ENCODE measurements at regions not wholly inside any gene's neighbourhood (a gene's known extent, or its start where the extent isn't known, plus 50 kb on each side); places are given as distances from the start of the nearest gene placed in this dataset.
"Not testable (repeated sequence)": the region's sequence is repeated elsewhere in the genome, so short reads cannot be mapped to it uniquely, and the experiment has no call there.

- DNase-seq (ENCODE audit: low read depth), result no peak
These were observed 199.8 kb upstream of the HDAC4 start for GRCh38 chr2:239600650-239601049.

- DNase-seq (ENCODE audit: low read depth), result no peak
These were observed 199.3 kb upstream of the HDAC4 start for GRCh38 chr2:239600001-239600593.

GRCh38 chr2:239599299-239599698 is 198.5 kb upstream of the HDAC4 start:
- no peak for DNase-seq (ENCODE audit: low read depth)

DNA sequence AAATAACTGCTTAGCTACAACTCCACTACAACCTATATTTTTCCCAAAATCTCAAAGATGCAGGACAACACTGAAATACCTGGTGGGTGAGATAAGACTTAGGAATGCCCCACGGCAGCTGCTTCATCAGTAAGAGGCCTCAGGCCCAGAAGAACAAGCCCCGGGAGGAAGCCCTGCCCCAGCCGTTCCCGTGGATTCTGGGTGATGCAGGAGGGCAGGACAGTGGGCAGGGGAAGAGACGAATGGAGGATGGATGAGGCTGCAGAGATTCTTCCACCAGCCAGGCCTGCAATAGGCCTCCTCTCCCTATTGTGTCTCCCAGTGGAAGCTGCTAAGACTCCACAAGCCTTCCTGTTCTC is 197.9 kb upstream of the HDAC4 start:
- DNase-seq (ENCODE audit: low read depth), result no peak

DNA sequence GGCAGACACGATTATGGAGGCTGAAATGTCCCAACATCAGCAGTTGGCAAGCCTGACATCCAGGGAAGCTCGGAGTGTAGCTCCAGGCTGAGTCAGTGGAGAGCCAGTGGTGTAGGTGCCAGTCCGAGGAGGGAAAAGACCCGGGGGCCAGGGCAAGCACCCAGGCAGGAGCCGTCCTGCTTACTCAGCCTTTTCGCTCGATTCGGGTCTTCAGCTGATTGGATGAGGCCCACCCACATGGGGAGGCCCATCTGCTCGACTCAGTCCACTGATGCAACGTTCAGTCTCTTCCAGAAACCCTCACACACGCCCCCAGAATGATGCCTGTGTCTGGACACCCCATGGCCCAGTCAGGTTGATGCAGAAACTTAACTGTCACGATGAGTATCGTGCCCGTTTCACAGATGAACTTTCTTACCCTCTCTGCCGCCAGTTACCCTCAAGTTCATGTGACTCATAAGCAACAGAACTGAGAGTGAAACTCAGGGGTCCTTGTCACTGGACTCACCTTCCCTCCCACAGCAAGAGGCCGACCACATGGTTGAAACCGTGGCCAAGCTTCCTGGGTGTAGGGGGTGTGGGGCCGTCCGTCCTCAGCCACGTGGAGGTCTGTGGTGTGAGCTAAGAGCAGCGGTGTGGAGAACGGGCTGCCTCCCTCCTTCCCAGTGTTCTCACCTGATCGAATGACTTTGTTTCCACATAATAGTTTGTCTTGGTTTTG is 197.4 kb upstream of the HDAC4 start:
- DNase-seq (ENCODE audit: low read depth), result no peak

DNA sequence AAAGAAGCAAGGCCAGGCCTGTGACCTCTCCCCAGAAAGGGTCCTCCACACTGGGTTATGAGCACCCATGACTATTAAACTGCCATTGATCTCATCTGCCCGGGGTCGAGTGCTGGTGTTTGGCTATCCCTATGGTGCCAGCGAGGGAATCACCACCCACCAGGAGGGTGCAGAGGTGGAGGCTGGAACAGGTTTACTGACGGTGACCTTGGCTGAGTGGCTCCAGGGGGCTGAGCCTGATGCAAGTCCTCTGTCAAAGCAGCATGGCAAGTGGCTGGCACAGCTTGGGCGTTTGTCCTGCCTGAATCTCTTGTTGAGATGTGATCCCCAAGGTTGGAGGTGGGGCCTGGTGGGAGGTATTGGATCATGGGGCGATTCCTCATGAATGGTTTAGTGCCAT is 196.4 kb upstream of the HDAC4 start:
- DNase-seq (ENCODE audit: low read depth), result no peak

DNA sequence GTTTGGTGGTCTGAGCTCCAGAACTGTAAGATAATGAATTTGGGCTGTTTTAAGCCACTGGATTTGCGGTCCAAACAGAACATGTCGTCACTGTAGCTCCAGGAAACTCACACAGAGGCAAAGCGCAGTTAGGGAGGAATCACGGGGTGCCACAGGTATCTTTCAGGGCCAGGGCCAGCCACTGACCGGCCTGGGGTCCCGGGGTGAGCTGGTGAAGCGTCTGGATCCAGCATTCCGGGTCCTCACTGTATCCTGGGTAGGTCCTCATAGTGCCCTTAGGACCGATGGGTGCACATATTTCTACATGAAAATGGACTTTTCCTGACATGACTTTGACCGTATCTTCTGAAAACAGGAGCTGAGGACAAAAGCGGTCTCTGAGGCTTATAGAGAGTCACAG is 196.0 kb upstream of the HDAC4 start:
- no peak for DNase-seq (ENCODE audit: low read depth)

DNA sequence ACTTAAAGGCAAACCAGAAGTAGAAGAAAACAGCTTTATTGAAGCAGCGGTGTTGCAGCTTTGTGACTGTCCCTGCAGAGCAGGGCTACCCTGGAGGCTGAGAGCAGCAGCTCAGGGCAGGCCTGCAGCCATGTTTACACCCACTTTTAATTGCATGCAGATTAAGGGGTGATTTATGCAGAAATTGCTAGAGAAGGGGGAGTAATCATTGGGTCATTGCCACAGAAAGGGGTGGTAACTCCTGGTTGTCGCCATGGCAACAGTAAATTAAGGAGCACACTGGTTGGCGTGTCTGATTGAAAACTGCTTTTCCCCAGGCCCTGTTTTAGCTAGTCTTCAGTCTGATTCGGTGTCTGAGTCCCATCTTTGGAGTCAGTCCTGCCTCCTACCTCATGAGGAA is 195.4 kb upstream of the HDAC4 start:
- no peak for DNase-seq (ENCODE audit: low read depth)

GRCh38 chr2:239595726-239596125 is 194.9 kb upstream of the HDAC4 start:
- DNase-seq (ENCODE audit: low read depth), result no peak

DNA sequence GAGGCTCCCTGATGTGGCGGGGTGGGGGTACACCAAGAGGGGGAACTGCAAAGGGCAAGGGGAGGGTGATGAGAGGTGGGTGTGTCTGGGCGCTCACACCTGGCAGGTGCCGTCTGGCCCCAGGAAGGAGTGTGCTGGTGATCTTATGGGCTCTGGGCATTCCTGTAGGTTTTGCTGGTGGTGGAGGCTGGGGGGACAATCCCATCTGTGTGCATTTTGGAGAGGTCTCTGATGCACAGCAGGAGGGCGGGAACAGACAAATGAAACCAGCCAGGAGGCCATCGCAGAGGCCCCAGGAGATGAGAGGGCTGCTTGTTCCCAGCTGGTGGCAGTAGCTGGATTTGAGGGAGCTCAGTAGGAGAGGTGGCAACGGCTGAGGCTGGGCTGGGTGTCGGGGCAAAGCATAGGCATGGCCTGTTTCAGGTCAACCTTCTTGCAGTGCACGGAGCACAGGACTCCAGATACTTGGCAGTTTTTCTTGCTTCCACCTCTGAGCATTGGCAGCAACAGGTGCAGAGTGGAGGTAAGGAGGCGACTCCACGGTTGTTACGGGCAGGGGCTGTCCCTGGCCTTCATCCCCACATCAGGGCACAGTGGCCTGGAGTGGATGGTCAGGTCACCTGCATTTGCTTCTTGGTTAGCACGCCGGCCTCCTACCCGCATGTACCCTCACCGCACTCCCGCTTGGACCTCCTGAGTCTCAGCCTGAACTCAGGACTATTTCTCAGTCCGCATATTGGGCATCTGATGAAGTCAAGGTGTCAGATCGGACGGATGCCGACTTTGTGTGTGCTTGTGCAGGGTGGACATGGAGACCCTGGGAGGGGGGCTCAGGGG is 194.2 kb upstream of the HDAC4 start:
- DNase-seq (ENCODE audit: low read depth), result no peak

- DNase-seq (ENCODE audit: low read depth), result no peak
These were observed 193.4 kb upstream of the HDAC4 start for GRCh38 chr2:239594019-239594771.

DNA sequence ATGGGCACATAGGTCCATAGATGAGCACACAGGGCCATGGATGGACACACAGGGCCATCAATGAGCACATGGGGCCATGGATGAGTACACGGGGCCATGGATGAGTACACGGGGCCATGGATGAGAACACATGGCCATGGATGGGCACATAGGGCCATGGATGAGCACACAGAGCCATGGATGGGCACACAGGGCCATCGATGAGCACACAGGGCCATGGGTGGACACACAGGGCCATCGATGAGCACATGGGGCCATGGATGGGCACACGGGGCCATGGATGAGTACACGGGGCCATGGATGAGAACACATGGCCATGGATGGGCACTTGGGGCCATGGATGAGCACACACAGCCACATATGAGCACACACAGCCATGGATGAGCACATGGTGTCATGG is 192.6 kb upstream of the HDAC4 start:
- no peak for DNase-seq (ENCODE audit: low read depth)

DNA sequence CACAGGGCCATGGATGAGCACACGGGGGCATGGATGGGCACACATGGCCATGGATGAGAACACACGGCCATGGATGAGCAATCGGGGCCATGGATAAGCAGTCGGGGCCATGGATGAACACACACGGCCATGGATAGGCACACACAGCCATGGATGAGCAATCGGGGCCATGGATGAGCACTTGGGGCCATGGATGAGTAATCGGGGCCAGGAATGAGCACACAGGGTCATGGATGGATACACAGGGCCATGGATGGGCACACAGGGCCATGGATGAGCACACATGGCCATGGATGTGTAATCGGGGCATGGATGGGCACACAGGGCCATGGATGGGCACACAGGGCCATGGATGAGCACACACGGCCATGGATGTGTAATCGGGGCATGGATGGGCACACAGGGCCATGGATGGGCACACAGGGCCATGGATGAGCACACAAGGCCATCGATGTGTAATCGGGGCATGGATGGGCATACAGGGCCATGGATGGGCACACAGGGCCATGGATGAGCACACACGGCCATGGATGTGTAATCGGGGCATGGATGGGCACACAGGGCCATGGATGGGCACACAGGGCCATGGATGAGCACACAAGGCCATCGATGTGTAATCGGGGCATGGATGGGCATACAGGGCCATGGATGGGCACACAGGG is 191.9 kb upstream of the HDAC4 start:
- not testable (repeated sequence) for DNase-seq (ENCODE audit: low read depth)

DNA sequence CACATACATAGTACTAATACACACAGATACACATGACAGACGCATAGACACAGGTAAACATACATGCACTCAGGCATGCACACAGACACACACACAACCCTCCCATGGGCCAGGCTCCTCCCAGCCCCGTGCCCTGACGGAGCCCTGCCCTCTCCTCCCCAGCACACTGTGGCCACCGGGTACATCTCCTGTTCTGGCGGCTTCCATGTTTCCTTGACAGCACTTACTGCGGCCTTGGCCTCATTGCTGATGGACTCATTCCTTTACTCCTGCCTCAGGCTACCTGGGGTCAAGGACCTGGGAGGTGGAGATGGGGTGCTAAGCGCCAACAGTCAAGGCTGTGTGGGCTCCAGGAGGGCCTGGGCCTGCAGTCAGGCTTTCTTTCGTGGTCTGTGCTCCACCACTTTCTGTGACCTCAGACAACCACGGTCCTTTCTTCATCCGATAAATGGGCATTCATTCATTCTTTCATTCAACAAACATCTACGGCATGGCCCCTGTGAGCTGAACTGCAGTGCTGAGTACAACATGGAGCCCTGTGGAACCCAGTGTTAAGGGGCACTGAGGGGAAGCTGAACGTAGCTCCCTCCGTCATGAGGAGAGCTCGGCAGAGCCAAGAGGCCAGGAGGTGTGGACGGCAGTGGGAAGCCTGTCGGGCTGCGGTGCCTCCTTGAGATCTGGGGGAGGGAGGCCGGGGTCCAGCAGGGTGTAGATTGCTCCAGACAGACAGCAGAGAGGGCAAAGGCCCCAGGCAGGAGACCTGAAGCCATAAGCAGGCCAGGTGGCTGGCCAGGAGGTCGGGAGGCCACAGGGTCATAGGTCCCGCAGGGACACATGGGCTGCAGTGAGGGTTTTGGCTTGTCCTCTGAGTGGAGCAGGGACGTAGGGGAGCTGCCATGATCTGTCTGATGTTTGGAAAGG is 190.4 kb upstream of the HDAC4 start:
- no peak for DNase-seq (ENCODE audit: low read depth)

- DNase-seq (ENCODE audit: low read depth), result no peak
These were observed 189.5 kb upstream of the HDAC4 start for GRCh38 chr2:239590276-239590675.

DNA sequence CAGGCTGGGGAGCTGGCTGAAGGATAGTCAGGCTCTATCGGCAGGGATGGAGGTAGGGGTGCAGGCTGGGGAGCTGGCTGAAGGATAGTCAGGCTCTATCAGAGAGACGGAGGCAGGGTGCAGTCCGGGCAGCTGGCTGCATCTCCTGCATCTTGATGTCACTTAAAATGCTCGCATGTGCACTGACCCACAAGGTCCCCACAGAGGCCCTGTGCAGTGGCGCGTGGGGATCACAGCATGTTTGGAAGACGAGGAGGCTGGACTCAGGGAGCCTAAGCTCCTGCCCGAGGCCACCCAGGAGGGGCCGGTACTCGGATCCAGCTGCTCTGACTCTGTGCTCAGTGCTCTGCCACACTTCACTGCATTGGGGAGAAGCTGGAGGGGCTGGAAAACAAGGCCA is 189.0 kb upstream of the HDAC4 start:
- no peak for DNase-seq (ENCODE audit: low read depth)

DNA sequence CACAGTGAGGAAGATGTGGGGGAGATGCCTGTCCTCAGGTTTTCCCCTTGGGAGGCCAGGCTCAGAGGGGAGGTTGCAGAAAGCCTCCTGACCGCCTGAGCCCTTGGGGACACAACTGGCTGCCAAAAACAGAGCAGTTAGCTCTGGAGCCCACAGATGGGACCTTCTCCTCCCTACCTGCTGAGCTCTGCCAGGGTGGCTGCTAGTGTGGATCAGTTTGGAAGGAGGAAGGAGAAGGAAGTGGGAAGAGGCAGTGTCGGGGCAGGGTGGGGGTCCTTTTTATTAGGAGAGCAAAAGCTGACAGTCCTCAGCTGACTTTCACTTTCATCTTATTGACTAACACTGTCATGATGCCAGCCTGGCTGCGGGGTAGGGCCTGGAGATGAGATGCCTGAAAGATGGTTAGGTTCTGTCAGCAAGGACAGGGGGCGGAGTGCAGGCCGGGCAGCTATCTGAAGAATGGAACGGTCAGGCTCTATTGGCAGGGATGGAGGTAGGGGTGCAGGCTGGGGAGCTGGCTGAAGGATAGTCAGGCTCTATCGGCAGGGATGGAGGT is 188.5 kb upstream of the HDAC4 start:
- no peak for DNase-seq (ENCODE audit: low read depth)

- DNase-seq (ENCODE audit: low read depth), result no peak
These were observed 187.8 kb upstream of the HDAC4 start for GRCh38 chr2:239588451-239589269.

DNA sequence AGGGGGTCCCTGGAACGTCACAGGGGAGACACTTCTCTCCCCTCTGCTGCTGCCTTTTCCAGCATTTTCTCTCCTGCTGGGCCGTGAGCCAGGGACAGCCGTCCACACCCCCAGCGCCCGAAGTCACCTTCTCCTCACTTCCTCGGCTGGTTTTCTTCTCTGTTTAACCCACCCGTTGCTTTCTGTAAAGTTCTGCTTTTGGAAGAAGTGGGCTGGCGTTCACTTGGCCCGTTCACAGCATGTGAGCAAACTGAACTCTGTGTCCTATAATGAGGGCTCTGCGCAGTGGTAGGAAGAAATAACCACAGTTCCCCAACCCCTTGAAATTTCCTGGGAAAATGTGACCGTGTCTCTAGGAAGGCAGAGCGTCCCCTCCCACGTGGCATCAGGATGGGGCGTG is 187.0 kb upstream of the HDAC4 start:
- DNase-seq (ENCODE audit: low read depth), result no peak

GRCh38 chr2:239587311-239587731 is 186.5 kb upstream of the HDAC4 start:
- no peak for DNase-seq (ENCODE audit: low read depth)
